Fibroblast of lung (primary cell): ENCODE measurements at regions not wholly inside any gene's neighbourhood (a gene's known extent, or its start where the extent isn't known, plus 50 kb on each side); places are given as distances from the start of the nearest gene placed in this dataset.

Source experiments
- DNase-seq, 2 donors: peaks; one replicate each; pipeline versions ENCODE4 v3.0.0 to v3.0.0-alpha.2; 2010; ENCODE audit warnings: low read depth in 2 of 2
- H2AFZ ChIP-seq: 2 replicates; pipeline ENCODE4 v1.5.1; 2012; ENCODE audit warnings: low read length, control low read depth, inconsistent platforms
- H3K27ac ChIP-seq: 2 replicates; pipeline ENCODE4 v1.5.1; 2011; ENCODE audit warnings: low read length, control low read depth; ENCODE audit not compliant: insufficient read depth
- H3K27me3 ChIP-seq: 2 replicates; pipeline ENCODE4 v1.5.1; 2011; ENCODE audit warnings: mild to moderate bottlenecking, low read length; ENCODE audit not compliant: control insufficient read depth, insufficient read depth
- H3K36me3 ChIP-seq: 2 replicates; pipeline ENCODE4 v1.5.1; 2011; ENCODE audit warnings: low read length; ENCODE audit not compliant: control insufficient read depth, insufficient read depth
- H3K4me1 ChIP-seq: 2 replicates; pipeline ENCODE4 v1.5.1; 2011; ENCODE audit warnings: low read length; ENCODE audit not compliant: control insufficient read depth, insufficient read depth; ENCODE audit errors: extremely low read depth
- H3K4me2 ChIP-seq: 2 replicates; pipeline ENCODE4 v1.5.1; 2011; ENCODE audit warnings: low read length, control low read depth; ENCODE audit not compliant: insufficient read depth; ENCODE audit errors: extremely low read depth
- H3K4me3 ChIP-seq, 4 experiments: fragments of 200-600 bp in 1 of 4; sonication (generic) in 1 of 4; replicated peaks in 1 of 4; 2 replicates each; pipeline ENCODE4 v1.5.1; 2011 to 2016; ENCODE audit warnings: low read length in 4 of 4, low read depth in 3 of 4, mild to moderate bottlenecking in 3 of 4, control low read depth in 2 of 4, inconsistent platforms in 1 of 4, mixed read lengths in 1 of 4; ENCODE audit not compliant: insufficient read depth in 1 of 4; ENCODE audit errors: control extremely low read depth in 1 of 4
- H3K79me2 ChIP-seq: 2 replicates; pipeline ENCODE4 v1.5.1; 2012; ENCODE audit warnings: mild to moderate bottlenecking, low read length, inconsistent platforms; ENCODE audit not compliant: control insufficient read depth, insufficient read depth
- H3K9ac ChIP-seq: 2 replicates; pipeline ENCODE4 v1.5.1; 2011; ENCODE audit warnings: mild to moderate bottlenecking, low read length, control low read depth; ENCODE audit not compliant: insufficient read depth
- H3K9me3 ChIP-seq: 2 replicates; pipeline ENCODE4 v1.5.1; 2012; ENCODE audit warnings: low read depth, low read length; ENCODE audit not compliant: control insufficient read depth, insufficient read depth
- H4K20me1 ChIP-seq: 2 replicates; pipeline ENCODE4 v1.5.1; 2011; ENCODE audit warnings: low read length; ENCODE audit not compliant: control insufficient read depth, insufficient read depth; ENCODE audit errors: extremely low read depth
- EZH2 ChIP-seq: IDR thresholded peaks from 2 replicates; pipeline ENCODE4 v1.5.1; 2012; ENCODE audit warnings: low read length, control low read depth, mild to moderate bottlenecking; ENCODE audit errors: missing control alignments
- TF ChIP-seq, protein P1 (sequence below), 2 donors: IDR thresholded peaks in 1 of 2; conservative IDR thresholded peaks in 1 of 2; 1 replicate in 1 of 2; 2 replicates in 1 of 2; pipeline ENCODE4 v1.5.1; 2011 to 2012; ENCODE audit warnings: low read length in 2 of 2, control low read depth in 1 of 2, inconsistent platforms in 1 of 2, low read depth in 1 of 2, mild to moderate bottlenecking in 1 of 2

DNA sequence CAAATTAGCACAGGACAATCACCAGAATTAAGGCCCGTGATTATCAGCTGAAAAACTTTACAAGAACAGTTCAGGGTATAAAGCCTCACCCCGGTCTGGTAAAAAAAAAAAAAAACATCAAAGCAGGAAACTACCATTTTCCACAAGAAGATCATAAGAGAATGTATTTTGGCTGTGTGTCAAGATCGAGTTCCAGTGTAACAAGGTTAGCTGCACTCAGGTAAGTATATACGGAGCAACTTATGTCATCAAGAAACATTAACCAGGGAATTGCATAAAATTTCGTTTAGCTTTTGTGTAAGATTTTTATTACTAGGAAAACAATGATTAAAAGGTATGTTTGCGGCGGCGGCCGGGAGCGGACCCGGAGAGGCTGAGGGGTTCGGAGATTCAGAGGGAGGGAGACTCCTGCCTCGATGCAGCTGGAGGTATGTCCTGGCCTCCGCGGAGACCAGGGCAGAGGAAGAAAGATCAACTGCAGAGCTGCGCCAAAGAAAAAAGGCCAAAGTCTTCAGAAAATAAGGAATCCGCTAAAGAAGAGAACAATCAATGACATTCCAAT lies 533.8 kb upstream of the CNTNAP2 start:
- Histone ChIP-seq H3K27me3 (no peaks in the 10 kb centered on the region), H3K79me2 (no peaks in the 10 kb centered on the region), H3K36me3 (no peaks in the 10 kb centered on the region), H3K4me2 (no peak overlapping the region), H3K27ac (no peak overlapping the region), H3K4me1 (no peaks in the 10 kb centered on the region), H4K20me1 (no peaks in the 10 kb centered on the region), H3K9me3 (no peaks in the 10 kb centered on the region), H2AFZ (no peak overlapping the region), H3K9ac (no peak overlapping the region), H3K4me3 (no peak overlapping the region)
- DNase-seq = no peak
- TF ChIP-seq EZH2 = no peak
- TF ChIP-seq, protein P1, sequence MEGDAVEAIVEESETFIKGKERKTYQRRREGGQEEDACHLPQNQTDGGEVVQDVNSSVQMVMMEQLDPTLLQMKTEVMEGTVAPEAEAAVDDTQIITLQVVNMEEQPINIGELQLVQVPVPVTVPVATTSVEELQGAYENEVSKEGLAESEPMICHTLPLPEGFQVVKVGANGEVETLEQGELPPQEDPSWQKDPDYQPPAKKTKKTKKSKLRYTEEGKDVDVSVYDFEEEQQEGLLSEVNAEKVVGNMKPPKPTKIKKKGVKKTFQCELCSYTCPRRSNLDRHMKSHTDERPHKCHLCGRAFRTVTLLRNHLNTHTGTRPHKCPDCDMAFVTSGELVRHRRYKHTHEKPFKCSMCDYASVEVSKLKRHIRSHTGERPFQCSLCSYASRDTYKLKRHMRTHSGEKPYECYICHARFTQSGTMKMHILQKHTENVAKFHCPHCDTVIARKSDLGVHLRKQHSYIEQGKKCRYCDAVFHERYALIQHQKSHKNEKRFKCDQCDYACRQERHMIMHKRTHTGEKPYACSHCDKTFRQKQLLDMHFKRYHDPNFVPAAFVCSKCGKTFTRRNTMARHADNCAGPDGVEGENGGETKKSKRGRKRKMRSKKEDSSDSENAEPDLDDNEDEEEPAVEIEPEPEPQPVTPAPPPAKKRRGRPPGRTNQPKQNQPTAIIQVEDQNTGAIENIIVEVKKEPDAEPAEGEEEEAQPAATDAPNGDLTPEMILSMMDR (conservative IDR thresholded peaks at IDR 0.05 in 1 of 2, IDR thresholded peaks at IDR 0.05 in 1 of 2; ENCODE audit: low read depth in 1 of 2, low read length in 2 of 2) = no peak

DNA sequence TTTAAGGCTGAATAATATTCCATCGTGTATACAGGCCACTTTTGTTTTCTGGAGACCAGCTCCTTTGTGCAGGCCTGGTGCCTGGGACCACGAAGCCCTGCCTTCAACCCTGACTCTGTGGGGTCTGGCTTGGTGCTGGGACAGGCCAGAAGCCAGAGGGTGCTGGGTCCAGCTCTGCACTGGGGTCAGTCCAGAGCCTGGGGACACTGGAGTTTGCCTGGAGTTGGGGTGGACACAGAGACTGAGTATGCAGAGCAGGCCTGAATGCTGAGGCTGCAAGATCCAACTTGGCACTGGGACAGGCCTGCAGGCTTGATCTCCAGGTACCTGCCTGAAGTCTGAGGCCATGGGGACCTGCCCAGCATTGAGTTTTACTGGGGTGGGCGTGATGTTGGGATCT lies 558.8 kb upstream of the CNTNAP2 start:
- Histone ChIP-seq H3K36me3 (no peaks in the 10 kb centered on the region), H3K4me3 (no peak overlapping the region), H3K9ac (no peak overlapping the region), H3K9me3 (no peaks in the 10 kb centered on the region), H3K79me2 (no peaks in the 10 kb centered on the region), H3K4me2 (no peak overlapping the region), H3K4me1 (no peaks in the 10 kb centered on the region), H2AFZ (no peak overlapping the region), H3K27ac (no peak overlapping the region), H4K20me1 (no peaks in the 10 kb centered on the region), H3K27me3 (no peaks in the 10 kb centered on the region)
- TF ChIP-seq, protein P1 (conservative IDR thresholded peaks at IDR 0.05 in 1 of 2, IDR thresholded peaks at IDR 0.05 in 1 of 2; ENCODE audit: low read depth in 1 of 2, low read length in 2 of 2) = no peak
- TF ChIP-seq EZH2 = no peak
- DNase-seq = no peak

DNA sequence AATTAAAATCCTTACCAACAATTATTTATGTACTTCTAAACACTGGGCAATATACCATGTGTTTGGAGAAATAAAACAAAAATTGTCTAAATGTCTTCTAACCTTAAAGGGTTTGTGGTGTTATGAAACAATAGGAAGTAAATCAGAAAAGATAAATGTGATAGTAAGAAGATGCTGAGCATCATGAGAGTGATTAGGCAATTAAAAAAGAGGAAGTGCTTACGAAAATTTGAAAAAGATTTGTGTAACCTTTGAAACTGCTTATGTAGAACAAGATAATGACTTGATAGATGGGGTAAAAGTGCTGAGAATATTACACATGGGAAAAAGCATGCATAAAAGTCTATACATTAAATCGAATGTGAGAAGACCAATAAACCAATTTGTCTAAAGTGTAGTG lies 573.4 kb upstream of the CNTNAP2 start:
- Histone ChIP-seq H3K4me3 (no peak overlapping the region), H3K9me3 (no peaks in the 10 kb centered on the region), H3K27me3 (no peaks in the 10 kb centered on the region), H2AFZ (no peak overlapping the region), H3K4me2 (no peak overlapping the region), H3K36me3 (no peaks in the 10 kb centered on the region), H3K27ac (no peak overlapping the region), H3K9ac (no peak overlapping the region), H3K4me1 (no peaks in the 10 kb centered on the region), H4K20me1 (no peaks in the 10 kb centered on the region), H3K79me2 (no peaks in the 10 kb centered on the region)
- DNase-seq = no peak
- TF ChIP-seq, protein P1 (conservative IDR thresholded peaks at IDR 0.05 in 1 of 2, IDR thresholded peaks at IDR 0.05 in 1 of 2; ENCODE audit: low read depth in 1 of 2, low read length in 2 of 2) = no peak
- TF ChIP-seq EZH2 = no peak
